BJ (cell line): ENCODE measurements at regions not wholly inside any gene's neighbourhood (a gene's known extent, or its start where the extent isn't known, plus 50 kb on each side); places are given as distances from the start of the nearest gene placed in this dataset.

ENCODE experiments used
- CTCF ChIA-PET: fragments of 350-600 bp; formaldehyde crosslinking; extraction: SDS; loops from one replicate; lab custom pipeline; 2021; ENCODE audit warnings: antibody characterized with exemption, inconsistent platforms; lab: Yijun Ruan, JAX
- POLR2A ChIA-PET: fragments of 300-600 bp; sonication (Branson Sonifier 250); formaldehyde crosslinking; extraction: SDS; loops from one replicate; lab custom pipeline; 2021; ENCODE audit warnings: antibody characterized with exemption; lab: Charles Lee
- DNase-seq: peaks from one replicate; pipeline ENCODE4 v3.0.0-alpha.2; 2011; ENCODE audit warnings: low read depth
- H3K27me3 ChIP-seq: 2 replicates; pipeline ENCODE4 v1.6.0; 2011; ENCODE audit warnings: low read length; ENCODE audit not compliant: control insufficient read depth, insufficient read depth
- H3K36me3 ChIP-seq: 2 replicates; pipeline ENCODE4 v1.5.1; 2011; ENCODE audit warnings: low read length; ENCODE audit not compliant: control insufficient read depth, insufficient read depth
- H3K4me3 ChIP-seq: 2 replicates; pipeline ENCODE4 v1.5.1; 2011; ENCODE audit warnings: low read depth, mild to moderate bottlenecking, control low read depth, low read length
- CTCF ChIP-seq: IDR thresholded peaks from 2 replicates; pipeline ENCODE4 v1.5.1; 2011; ENCODE audit warnings: low read depth, mild to moderate bottlenecking, control low read depth, inconsistent platforms, low read length, moderate library complexity; ENCODE audit not compliant: insufficient read depth

- POLR2A ChIA-PET, result no interaction called here
- no peaks in the 10 kb centered on the region for H3K36me3 ChIP-seq
- no peak for DNase-seq
- CTCF ChIA-PET, result no interaction called here
- TF ChIP-seq CTCF, result no peak
- H3K4me3 ChIP-seq, result no peak overlapping the region
- H3K27me3 ChIP-seq, result no peaks in the 10 kb centered on the region
Observed at GRCh38 chr14:99347561-99347960, 75.6 kb upstream of the BCL11B start.

GRCh38 chr14:99346470-99347080 is 74.6 kb upstream of the BCL11B start:
- no peak for TF ChIP-seq CTCF
- H3K4me3 ChIP-seq, result no peak overlapping the region
- ChIA-PET CTCF (no interaction called here), POLR2A (no interaction called here)
- DNase-seq, result no peak
- H3K36me3 ChIP-seq, result no peaks in the 10 kb centered on the region
- no peaks in the 10 kb centered on the region for H3K27me3 ChIP-seq

DNA sequence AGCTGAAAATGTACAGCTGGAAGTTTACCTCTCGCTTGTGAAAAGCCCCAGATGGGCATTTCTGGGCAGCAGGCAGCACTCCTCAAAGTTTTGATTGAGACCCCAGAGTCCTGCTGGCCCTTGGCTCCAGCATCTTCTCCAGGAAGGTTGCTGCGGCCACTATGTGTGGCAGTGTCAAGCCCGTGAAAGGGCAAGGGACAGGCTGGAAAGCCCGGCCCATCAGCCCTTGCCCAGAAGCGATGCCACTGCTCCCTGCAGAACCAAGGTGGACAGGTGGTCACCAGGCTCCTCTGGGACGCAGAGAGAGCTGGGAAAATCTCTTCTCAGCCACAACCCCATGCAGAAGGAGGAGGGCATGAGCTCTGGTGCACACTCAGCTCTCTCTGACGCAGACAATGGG is 73.5 kb upstream of the BCL11B start:
- Histone ChIP-seq H3K36me3 (no peaks in the 10 kb centered on the region), H3K4me3 (no peak overlapping the region), H3K27me3 (no peaks in the 10 kb centered on the region)
- no peak for TF ChIP-seq CTCF
- POLR2A ChIA-PET, result no interaction called here
- CTCF ChIA-PET, result no interaction called here
- no peak for DNase-seq

GRCh38 chr14:99344051-99344758 is 72.2 kb upstream of the BCL11B start:
- POLR2A ChIA-PET, result no interaction called here
- no peak for DNase-seq
- no peaks in the 10 kb centered on the region for H3K36me3 ChIP-seq
- H3K27me3 ChIP-seq, result no peaks in the 10 kb centered on the region
- TF ChIP-seq CTCF, result no peak
- no peak overlapping the region for H3K4me3 ChIP-seq
- CTCF ChIA-PET, result no interaction called here

DNA sequence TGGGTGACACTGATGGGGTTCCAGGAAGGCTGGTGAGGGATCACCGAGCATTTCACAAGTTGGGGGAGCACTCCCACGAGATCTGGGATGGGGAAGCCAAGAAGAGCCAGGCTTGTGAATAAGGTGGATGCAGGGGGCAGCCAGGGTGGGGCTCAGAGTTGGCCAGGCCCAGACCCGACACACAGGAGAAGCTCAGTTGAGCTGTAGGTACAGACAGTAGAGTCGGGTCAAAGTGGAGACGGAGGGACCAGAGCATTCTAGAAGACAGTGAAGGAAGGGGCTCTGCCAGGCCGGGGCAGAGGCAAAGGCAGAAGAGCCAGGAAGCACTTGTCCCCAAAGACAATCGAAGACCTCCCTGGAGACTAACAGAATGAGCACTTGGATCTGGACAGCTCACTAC is 70.9 kb upstream of the BCL11B start:
- Histone ChIP-seq H3K27me3 (no peaks in the 10 kb centered on the region), H3K36me3 (no peaks in the 10 kb centered on the region), H3K4me3 (no peak overlapping the region)
- no peak for DNase-seq
- ChIA-PET CTCF (interaction anchor here (1.0 kb wide), 1 partner anchor 46 kb away, joined by 3 read pairs; no protein-coding TSS in a partner anchor), POLR2A (no interaction called here)
- TF ChIP-seq CTCF, result no peak
